WTC11 (cell line): ENCODE measurements at regions not wholly inside any gene's neighbourhood (a gene's known extent, or its start where the extent isn't known, plus 50 kb on each side); places are given as distances from the start of the nearest gene placed in this dataset.

Experiments
- ATAC-seq: fragments of 200-7000 bp; cut with Tn5 transposase; 2 replicates; pipeline ENCODE4 v1.10.0; 2021; ENCODE audit warnings: mild to moderate bottlenecking, moderate library complexity
- CTCF ChIA-PET: fragments of 300-600 bp; sonication (Branson Sonifier 250); formaldehyde crosslinking; loops from one replicate; lab custom pipeline; 2021; ENCODE audit warnings: antibody characterized with exemption; lab: Charles Lee
- POLR2A ChIA-PET: fragments of 350-600 bp; sonication (Branson Sonifier 250); formaldehyde crosslinking; loops from one replicate; lab custom pipeline; 2021; ENCODE audit warnings: antibody characterized with exemption; lab: Charles Lee
- DNase-seq: peaks from one replicate; pipeline ENCODE4 v3.0.0; 2021; ENCODE audit warnings: low spot score
- H3K27ac Mint-ChIP-seq: 2 replicates; pipeline ENCODE4 v1.8.0; 2021; ENCODE audit warnings: mixed read lengths
- H3K27me3 Mint-ChIP-seq: 2 replicates; pipeline ENCODE4 v1.8.0; 2021; ENCODE audit warnings: low read depth, mild to moderate bottlenecking, moderate library complexity, mixed read lengths
- H3K36me3 Mint-ChIP-seq: 2 replicates; pipeline ENCODE4 v1.8.0; 2021; ENCODE audit warnings: mixed read lengths
- H3K4me1 Mint-ChIP-seq: 2 replicates; pipeline ENCODE4 v1.8.0; 2022; ENCODE audit warnings: mixed read lengths
- H3K4me3 Mint-ChIP-seq: 2 replicates; pipeline ENCODE4 v1.8.0; 2021; ENCODE audit warnings: mild to moderate bottlenecking, moderate library complexity, mixed read lengths
- H3K9me3 Mint-ChIP-seq: 2 replicates; pipeline ENCODE4 v1.8.0; 2021; ENCODE audit warnings: mixed read lengths
- AFF4 ChIP-seq: sonication (generic); formaldehyde crosslinking; IDR thresholded peaks from 2 replicates; pipeline ENCODE4 v1.8.1; 2023; ENCODE audit warnings: mild to moderate bottlenecking, missing genetic modification reagents, borderline replicate concordance
- CBFB ChIP-seq: sonication (generic); formaldehyde crosslinking; IDR thresholded peaks from 2 replicates; pipeline ENCODE4 v1.8.1; 2022; ENCODE audit warnings: mild to moderate bottlenecking, low read depth, missing genetic modification reagents
- ELF4 ChIP-seq: sonication (generic); formaldehyde crosslinking; IDR thresholded peaks from 2 replicates; pipeline ENCODE4 v1.8.1; 2022; ENCODE audit warnings: low read depth, mild to moderate bottlenecking, moderate library complexity, missing genetic modification reagents
- EMX1 ChIP-seq: fragments of 250-450 bp; sonication (Bioruptor Pico); IDR thresholded peaks from 2 replicates; pipeline ENCODE4 v1.8.0; 2021; ENCODE audit warnings: mild to moderate bottlenecking
- ESRRA ChIP-seq: sonication (generic); formaldehyde crosslinking; IDR thresholded peaks from 2 replicates; pipeline ENCODE4 v1.8.1; 2022; ENCODE audit warnings: mild to moderate bottlenecking, missing genetic modification reagents, borderline replicate concordance
- ETV6 ChIP-seq: sonication (generic); formaldehyde crosslinking; IDR thresholded peaks from 2 replicates; pipeline ENCODE4 v1.8.1; 2022; ENCODE audit warnings: mild to moderate bottlenecking, missing genetic modification reagents
- FOXK1 ChIP-seq: sonication (generic); formaldehyde crosslinking; IDR thresholded peaks from 2 replicates; pipeline ENCODE4 v1.8.0; 2022; ENCODE audit warnings: mild to moderate bottlenecking, moderate library complexity, missing genetic modification reagents
- OVOL2 ChIP-seq: fragments of 250-450 bp; sonication (Bioruptor Pico); IDR thresholded peaks from 2 replicates; pipeline ENCODE4 v1.9.0; 2021; ENCODE audit warnings: mild to moderate bottlenecking, borderline replicate concordance
- SMAD4 ChIP-seq: sonication (generic); formaldehyde crosslinking; IDR thresholded peaks from 2 replicates; pipeline ENCODE4 v1.8.0; 2022; ENCODE audit warnings: mild to moderate bottlenecking, missing genetic modification reagents
- TEAD4 ChIP-seq: sonication (generic); formaldehyde crosslinking; IDR thresholded peaks from 2 replicates; pipeline ENCODE4 v1.8.0; 2022; ENCODE audit warnings: mild to moderate bottlenecking, missing genetic modification reagents
- ZNF121 ChIP-seq: sonication (generic); formaldehyde crosslinking; IDR thresholded peaks from 2 replicates; pipeline ENCODE4 v1.8.0; 2023; ENCODE audit warnings: missing genetic modification reagents
- TF ChIP-seq, protein P1 (sequence below): sonication (generic); formaldehyde crosslinking; IDR thresholded peaks from 2 replicates; pipeline ENCODE4 v1.8.0; 2022; ENCODE audit warnings: mild to moderate bottlenecking, missing genetic modification reagents
- TF ChIP-seq, protein P2 (sequence below): fragments of 250-450 bp; sonication (Bioruptor Pico); IDR thresholded peaks from 2 replicates; pipeline ENCODE4 v1.9.0; 2021; ENCODE audit warnings: mild to moderate bottlenecking
- TF ChIP-seq, protein P3 (sequence below): sonication (generic); formaldehyde crosslinking; IDR thresholded peaks from 2 replicates; pipeline ENCODE4 v1.8.1; 2022; ENCODE audit warnings: low read depth, missing genetic modification reagents, borderline replicate concordance
- TF ChIP-seq, protein P4 (sequence below): sonication (generic); formaldehyde crosslinking; conservative IDR thresholded peaks from 2 replicates; pipeline ENCODE4 v1.8.1; 2022; ENCODE audit warnings: mild to moderate bottlenecking, missing genetic modification reagents
- TF ChIP-seq, protein P5 (sequence below): sonication (generic); formaldehyde crosslinking; conservative IDR thresholded peaks from 2 replicates; pipeline ENCODE4 v1.8.1; 2023; ENCODE audit warnings: mild to moderate bottlenecking, low read depth, missing genetic modification reagents, moderate library complexity
- TF ChIP-seq, protein P6 (sequence below): sonication (generic); formaldehyde crosslinking; IDR thresholded peaks from 2 replicates; pipeline ENCODE4 v1.8.0; 2022; ENCODE audit warnings: mild to moderate bottlenecking, missing genetic modification reagents

DNA sequence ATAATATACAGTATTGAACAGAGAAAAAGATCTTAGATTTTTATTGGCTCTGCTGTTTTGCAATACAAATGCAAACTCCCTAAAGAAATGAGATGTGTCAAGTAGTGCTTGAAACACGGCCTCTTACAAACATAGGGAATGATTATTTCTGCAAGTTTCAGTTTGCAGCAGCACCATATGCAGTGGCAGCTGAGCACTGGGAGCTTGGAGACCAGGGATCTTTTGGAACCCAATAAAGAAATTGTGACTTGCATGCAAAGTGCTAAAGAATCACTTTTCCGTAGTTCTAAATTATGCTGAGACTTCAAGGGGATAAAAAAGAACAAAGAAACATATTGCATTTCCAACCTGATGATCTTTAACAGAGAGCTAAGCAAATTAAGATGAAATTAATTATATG lies 674.6 kb upstream of the ZNF608 start (continued):
- TF ChIP-seq, protein P1, sequence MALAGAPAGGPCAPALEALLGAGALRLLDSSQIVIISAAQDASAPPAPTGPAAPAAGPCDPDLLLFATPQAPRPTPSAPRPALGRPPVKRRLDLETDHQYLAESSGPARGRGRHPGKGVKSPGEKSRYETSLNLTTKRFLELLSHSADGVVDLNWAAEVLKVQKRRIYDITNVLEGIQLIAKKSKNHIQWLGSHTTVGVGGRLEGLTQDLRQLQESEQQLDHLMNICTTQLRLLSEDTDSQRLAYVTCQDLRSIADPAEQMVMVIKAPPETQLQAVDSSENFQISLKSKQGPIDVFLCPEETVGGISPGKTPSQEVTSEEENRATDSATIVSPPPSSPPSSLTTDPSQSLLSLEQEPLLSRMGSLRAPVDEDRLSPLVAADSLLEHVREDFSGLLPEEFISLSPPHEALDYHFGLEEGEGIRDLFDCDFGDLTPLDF (CRISPR knock-in tag) = no peak
- no peak for TF ChIP-seq CBFB (CRISPR knock-in tag)
- TF ChIP-seq EMX1 (CRISPR knock-in tag) = no peak
- no peak for TF ChIP-seq AFF4
- TF ChIP-seq SMAD4 (CRISPR knock-in tag) = no peak

GRCh38 chr5:125422342-125422741 lies 675.9 kb upstream of the ZNF608 start:
- H3K4me1 Mint-ChIP-seq = peaks cover 38% of the 10 kb centered on the region
- POLR2A ChIA-PET = interaction anchor here (0.5 kb wide), 1 partner anchor 413 kb away, joined by 3 read pairs; no protein-coding TSS in a partner anchor
- peak; percentile 45 for DNase-seq
- ATAC-seq = no peak
- CTCF ChIA-PET = interaction anchor here (0.8 to 1.2 kb wide), 2 partner anchors 8 to 413 kb away, joined by 3 to 4 read pairs; no protein-coding TSS in a partner anchor
- no peaks in the 10 kb centered on the region for H3K9me3 Mint-ChIP-seq
- TF ChIP-seq, protein P2, sequence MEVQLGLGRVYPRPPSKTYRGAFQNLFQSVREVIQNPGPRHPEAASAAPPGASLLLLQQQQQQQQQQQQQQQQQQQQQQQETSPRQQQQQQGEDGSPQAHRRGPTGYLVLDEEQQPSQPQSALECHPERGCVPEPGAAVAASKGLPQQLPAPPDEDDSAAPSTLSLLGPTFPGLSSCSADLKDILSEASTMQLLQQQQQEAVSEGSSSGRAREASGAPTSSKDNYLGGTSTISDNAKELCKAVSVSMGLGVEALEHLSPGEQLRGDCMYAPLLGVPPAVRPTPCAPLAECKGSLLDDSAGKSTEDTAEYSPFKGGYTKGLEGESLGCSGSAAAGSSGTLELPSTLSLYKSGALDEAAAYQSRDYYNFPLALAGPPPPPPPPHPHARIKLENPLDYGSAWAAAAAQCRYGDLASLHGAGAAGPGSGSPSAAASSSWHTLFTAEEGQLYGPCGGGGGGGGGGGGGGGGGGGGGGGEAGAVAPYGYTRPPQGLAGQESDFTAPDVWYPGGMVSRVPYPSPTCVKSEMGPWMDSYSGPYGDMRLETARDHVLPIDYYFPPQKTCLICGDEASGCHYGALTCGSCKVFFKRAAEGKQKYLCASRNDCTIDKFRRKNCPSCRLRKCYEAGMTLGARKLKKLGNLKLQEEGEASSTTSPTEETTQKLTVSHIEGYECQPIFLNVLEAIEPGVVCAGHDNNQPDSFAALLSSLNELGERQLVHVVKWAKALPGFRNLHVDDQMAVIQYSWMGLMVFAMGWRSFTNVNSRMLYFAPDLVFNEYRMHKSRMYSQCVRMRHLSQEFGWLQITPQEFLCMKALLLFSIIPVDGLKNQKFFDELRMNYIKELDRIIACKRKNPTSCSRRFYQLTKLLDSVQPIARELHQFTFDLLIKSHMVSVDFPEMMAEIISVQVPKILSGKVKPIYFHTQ (CRISPR knock-in tag) = no peak
- TF ChIP-seq TEAD4 (CRISPR knock-in tag) (no peak), ESRRA (no peak)
- TF ChIP-seq, protein P3, sequence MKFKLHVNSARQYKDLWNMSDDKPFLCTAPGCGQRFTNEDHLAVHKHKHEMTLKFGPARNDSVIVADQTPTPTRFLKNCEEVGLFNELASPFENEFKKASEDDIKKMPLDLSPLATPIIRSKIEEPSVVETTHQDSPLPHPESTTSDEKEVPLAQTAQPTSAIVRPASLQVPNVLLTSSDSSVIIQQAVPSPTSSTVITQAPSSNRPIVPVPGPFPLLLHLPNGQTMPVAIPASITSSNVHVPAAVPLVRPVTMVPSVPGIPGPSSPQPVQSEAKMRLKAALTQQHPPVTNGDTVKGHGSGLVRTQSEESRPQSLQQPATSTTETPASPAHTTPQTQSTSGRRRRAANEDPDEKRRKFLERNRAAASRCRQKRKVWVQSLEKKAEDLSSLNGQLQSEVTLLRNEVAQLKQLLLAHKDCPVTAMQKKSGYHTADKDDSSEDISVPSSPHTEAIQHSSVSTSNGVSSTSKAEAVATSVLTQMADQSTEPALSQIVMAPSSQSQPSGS = no peak
- H3K27me3 Mint-ChIP-seq = no peaks in the 10 kb centered on the region
- no peaks in the 10 kb centered on the region for H3K36me3 Mint-ChIP-seq
- H3K27ac Mint-ChIP-seq = no peak overlapping the region
- no peak overlapping the region for H3K4me3 Mint-ChIP-seq

DNA sequence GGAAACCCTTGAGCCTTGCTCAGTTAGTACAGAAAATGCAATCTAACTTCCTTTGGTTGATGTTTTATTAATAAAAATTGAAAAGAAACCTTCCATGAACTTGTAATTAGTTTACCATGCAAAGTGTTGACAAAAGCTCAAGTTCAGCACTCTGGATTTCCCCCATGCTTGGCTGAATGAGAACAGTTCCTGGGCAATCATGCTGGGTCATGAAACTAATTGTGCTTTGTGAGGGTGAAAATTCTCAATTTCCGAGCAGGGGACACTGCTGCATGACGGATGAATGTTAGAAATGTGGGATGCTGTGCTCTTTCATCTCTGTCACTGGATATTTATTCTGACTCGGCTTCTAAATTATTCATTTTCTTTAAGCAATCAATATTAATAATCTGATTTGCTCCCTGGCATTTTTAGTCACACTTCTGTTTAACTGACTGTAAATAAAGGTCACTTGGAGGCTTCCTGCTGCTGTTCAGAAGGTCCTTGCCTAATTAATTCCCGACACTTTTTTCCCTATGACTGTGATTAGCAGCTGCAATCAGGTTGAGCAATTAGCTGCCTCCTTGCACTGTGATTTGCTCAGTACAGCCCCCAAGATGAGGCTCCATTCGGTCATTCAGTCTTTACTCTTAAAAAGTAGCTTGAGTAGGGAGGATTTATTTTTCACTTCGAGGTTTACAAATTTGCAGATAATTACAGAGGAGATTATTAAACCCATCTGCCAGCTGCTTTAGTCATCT lies 678.1 kb upstream of the ZNF608 start:
- Mint-ChIP-seq H3K27ac (no peak overlapping the region), H3K4me1 (peaks cover 38% of the 10 kb centered on the region), H3K9me3 (no peaks in the 10 kb centered on the region; the same call in 1 of the 2 replicates), H3K36me3 (no peaks in the 10 kb centered on the region), H3K27me3 (no peaks in the 10 kb centered on the region), H3K4me3 (no peak overlapping the region)
- DNase-seq (no peak), ATAC-seq (no peak)
- TF ChIP-seq, protein P4, sequence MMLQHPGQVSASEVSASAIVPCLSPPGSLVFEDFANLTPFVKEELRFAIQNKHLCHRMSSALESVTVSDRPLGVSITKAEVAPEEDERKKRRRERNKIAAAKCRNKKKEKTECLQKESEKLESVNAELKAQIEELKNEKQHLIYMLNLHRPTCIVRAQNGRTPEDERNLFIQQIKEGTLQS (CRISPR knock-in tag) = no peak
- TF ChIP-seq OVOL2 (CRISPR knock-in tag) (no peak), FOXK1 (CRISPR knock-in tag) (no peak), ZNF121 (CRISPR knock-in tag) (no peak), ELF4 (CRISPR knock-in tag) (no peak), ETV6 (CRISPR knock-in tag) (no peak), ESRRA (no peak), SMAD4 (CRISPR knock-in tag) (no peak)
- TF ChIP-seq, protein P5, sequence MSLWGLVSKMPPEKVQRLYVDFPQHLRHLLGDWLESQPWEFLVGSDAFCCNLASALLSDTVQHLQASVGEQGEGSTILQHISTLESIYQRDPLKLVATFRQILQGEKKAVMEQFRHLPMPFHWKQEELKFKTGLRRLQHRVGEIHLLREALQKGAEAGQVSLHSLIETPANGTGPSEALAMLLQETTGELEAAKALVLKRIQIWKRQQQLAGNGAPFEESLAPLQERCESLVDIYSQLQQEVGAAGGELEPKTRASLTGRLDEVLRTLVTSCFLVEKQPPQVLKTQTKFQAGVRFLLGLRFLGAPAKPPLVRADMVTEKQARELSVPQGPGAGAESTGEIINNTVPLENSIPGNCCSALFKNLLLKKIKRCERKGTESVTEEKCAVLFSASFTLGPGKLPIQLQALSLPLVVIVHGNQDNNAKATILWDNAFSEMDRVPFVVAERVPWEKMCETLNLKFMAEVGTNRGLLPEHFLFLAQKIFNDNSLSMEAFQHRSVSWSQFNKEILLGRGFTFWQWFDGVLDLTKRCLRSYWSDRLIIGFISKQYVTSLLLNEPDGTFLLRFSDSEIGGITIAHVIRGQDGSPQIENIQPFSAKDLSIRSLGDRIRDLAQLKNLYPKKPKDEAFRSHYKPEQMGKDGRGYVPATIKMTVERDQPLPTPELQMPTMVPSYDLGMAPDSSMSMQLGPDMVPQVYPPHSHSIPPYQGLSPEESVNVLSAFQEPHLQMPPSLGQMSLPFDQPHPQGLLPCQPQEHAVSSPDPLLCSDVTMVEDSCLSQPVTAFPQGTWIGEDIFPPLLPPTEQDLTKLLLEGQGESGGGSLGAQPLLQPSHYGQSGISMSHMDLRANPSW (CRISPR knock-in tag) = no peak
- TF ChIP-seq, protein P6, sequence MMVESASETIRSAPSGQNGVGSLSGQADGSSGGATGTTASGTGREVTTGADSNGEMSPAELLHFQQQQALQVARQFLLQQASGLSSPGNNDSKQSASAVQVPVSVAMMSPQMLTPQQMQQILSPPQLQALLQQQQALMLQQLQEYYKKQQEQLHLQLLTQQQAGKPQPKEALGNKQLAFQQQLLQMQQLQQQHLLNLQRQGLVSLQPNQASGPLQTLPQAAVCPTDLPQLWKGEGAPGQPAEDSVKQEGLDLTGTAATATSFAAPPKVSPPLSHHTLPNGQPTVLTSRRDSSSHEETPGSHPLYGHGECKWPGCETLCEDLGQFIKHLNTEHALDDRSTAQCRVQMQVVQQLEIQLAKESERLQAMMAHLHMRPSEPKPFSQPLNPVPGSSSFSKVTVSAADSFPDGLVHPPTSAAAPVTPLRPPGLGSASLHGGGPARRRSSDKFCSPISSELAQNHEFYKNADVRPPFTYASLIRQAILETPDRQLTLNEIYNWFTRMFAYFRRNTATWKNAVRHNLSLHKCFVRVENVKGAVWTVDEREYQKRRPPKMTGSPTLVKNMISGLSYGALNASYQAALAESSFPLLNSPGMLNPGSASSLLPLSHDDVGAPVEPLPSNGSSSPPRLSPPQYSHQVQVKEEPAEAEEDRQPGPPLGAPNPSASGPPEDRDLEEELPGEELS (CRISPR knock-in tag) = no peak
- ChIA-PET CTCF (no interaction called here), POLR2A (no interaction called here)
